Thyroid gland (tissue), 4 donors: ENCODE measurements at regions not wholly inside any gene's neighbourhood (a gene's known extent, or its start where the extent isn't known, plus 50 kb on each side); places are given as distances from the start of the nearest gene placed in this dataset.
A peak's percentile ranks its signal among the peaks of the same experiment; 100 is the strongest.

Experiments used
- DNase-seq, 2 donors: peaks; one replicate each; pipeline ENCODE4 v3.0.0-alpha.2; 2019
- H3K27ac ChIP-seq, 3 donors: fragments of 200-600 bp; sonication (generic); 1 replicate in 2 of 3; 2 replicates in 1 of 3; pipeline ENCODE4 v1.5.1; 2016 to 2019; ENCODE audit warnings: mild to moderate bottlenecking in 1 of 3, moderate library complexity in 1 of 3
- H3K27me3 ChIP-seq: fragments of 200-600 bp; sonication (generic); one replicate; pipeline ENCODE4 v1.5.1; 2019
- H3K36me3 ChIP-seq, 2 donors: fragments of 200-600 bp; sonication (generic); one replicate each; pipeline ENCODE4 v1.5.1; 2016 to 2019
- H3K4me1 ChIP-seq, 2 donors: fragments of 200-600 bp; sonication (generic); one replicate each; pipeline ENCODE4 v1.5.1; 2017 to 2019
- H3K4me3 ChIP-seq, 3 donors: fragments of 200-600 bp; sonication (generic); replicated peaks in 1 of 3; 1 replicate in 2 of 3; 2 replicates in 1 of 3; pipeline ENCODE4 v1.5.1; 2016; ENCODE audit warnings: mild to moderate bottlenecking in 1 of 3
- H3K9me3 ChIP-seq: fragments of 200-600 bp; sonication (generic); one replicate; pipeline ENCODE4 v1.5.1; 2017
- POLR2A ChIP-seq, 2 donors: fragments of 450-650 bp; IDR thresholded peaks; one replicate each; pipeline ENCODE4 v1.6.1; 2017; ENCODE audit warnings: antibody characterized with exemption in 2 of 2, mild to moderate bottlenecking in 2 of 2, moderate library complexity in 1 of 2
- WGBS, 2 donors: methylation state at CpG; one replicate each; pipeline ENCODE4 v1.1.5; 2017; 5-methylcytosine and 5-hydroxymethylcytosine counted together
- intact Hi-C: fragments of 100-400 bp; cut with DNase I; formaldehyde crosslinking; loops from one replicate; pipeline ENCODE4 v1.15.1; 2023
- TF ChIP-seq, protein P1 (sequence below), 6 experiments: fragments of 200-600 bp in 3 of 6; fragments of 450-650 bp in 3 of 6; sonication (generic) in 3 of 6; IDR thresholded peaks; one replicate each; pipeline ENCODE4 v1.5.1; 2016 to 2019; ENCODE audit warnings: antibody characterized with exemption in 6 of 6, mild to moderate bottlenecking in 2 of 6, inconsistent platforms in 1 of 6, moderate library complexity in 1 of 6

DNA sequence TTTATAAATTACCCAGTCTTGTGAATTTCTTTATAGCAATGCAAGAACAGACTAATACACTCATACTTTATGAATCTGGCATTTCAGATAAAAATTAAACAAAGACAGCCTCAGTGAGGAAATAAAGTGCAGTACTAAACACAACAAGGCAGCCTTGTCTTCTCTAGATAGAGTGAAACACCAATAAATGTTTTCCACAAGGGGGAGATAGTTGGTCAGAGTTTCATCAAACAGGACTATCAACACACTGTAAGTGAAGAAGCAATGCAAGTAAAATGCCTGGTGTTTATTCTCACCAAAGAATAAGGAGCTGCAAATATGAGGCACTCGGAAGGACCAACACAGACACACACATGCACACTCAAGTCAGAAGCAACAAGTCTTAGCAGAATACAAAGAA, 62.8 kb downstream of the FAM9B start:
- H3K36me3 ChIP-seq, result no peaks in the 10 kb centered on the region
- no peak overlapping the region for H3K27ac ChIP-seq
- H3K4me1 ChIP-seq, result no peaks in the 10 kb centered on the region
- H3K4me3 ChIP-seq, result no peak overlapping the region
- H3K27me3 ChIP-seq, result no peaks in the 10 kb centered on the region
- H3K9me3 ChIP-seq, result no peaks in the 10 kb centered on the region
- intact Hi-C loops, result no loop called here
- TF ChIP-seq POLR2A (IDR thresholded peaks at IDR 0.05), result no peak
- TF ChIP-seq, protein P1, sequence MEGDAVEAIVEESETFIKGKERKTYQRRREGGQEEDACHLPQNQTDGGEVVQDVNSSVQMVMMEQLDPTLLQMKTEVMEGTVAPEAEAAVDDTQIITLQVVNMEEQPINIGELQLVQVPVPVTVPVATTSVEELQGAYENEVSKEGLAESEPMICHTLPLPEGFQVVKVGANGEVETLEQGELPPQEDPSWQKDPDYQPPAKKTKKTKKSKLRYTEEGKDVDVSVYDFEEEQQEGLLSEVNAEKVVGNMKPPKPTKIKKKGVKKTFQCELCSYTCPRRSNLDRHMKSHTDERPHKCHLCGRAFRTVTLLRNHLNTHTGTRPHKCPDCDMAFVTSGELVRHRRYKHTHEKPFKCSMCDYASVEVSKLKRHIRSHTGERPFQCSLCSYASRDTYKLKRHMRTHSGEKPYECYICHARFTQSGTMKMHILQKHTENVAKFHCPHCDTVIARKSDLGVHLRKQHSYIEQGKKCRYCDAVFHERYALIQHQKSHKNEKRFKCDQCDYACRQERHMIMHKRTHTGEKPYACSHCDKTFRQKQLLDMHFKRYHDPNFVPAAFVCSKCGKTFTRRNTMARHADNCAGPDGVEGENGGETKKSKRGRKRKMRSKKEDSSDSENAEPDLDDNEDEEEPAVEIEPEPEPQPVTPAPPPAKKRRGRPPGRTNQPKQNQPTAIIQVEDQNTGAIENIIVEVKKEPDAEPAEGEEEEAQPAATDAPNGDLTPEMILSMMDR (IDR thresholded peaks at IDR 0.05), result peak in 3 of 6 experiments; percentile 16 to 40 (median 39)
- 67 to 71% methylated on average over 1 of the region's 1 CpG for WGBS, 2 donors
- no peak for DNase-seq

DNA sequence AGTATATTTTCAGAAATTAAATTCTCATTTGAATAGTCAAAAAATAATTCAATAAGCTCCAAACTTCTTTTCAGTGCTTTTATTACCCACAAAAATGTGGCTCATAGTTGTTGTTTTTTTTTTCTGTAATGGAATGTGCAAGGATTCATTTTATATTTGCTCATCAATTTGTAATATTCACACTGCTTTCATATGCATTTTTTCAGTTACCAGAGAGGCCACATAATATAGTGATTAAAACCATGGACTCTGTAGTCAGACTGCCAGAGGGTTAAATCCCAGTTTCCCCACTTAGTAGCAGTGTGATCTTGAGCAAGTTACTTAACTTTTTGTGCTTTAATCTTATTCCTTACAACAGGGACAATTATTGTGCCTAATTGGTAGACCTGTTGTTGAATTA, 64.5 kb downstream of the FAM9B start:
- intact Hi-C loops, result loop anchor here (5.0 kb wide), 1 partner anchor 738 kb away; no protein-coding TSS in a partner anchor
- Histone ChIP-seq H3K4me3 (no peak overlapping the region), H3K9me3 (no peaks in the 10 kb centered on the region), H3K36me3 (no peaks in the 10 kb centered on the region), H3K27ac (no peak overlapping the region), H3K27me3 (no peaks in the 10 kb centered on the region), H3K4me1 (no peaks in the 10 kb centered on the region)
- TF ChIP-seq, protein P1 (IDR thresholded peaks at IDR 0.05), result no peak
- TF ChIP-seq POLR2A (IDR thresholded peaks at IDR 0.05), result no peak
- no peak for DNase-seq

DNA sequence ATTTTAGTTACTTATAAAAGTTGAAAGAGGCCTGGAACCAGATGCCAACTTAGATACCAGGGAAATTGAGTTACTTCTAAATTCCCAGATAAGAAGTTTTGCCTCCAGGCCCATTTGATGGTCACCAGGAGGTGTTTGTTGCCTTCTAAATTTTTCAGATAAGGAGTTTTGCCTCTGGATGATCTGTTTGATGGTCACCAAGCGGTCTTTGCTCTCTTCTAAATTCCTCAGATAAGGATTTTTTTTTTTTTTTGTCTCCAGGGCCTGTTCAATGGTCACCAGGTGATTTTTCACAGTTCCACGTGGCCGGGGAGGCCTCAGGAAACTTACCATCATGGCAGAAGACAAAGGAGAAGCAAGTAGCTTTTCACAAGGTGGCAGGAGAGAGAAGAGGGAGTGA, 66.5 kb downstream of the FAM9B start:
- no peak overlapping the region for H3K4me3 ChIP-seq
- H3K9me3 ChIP-seq, result no peaks in the 10 kb centered on the region
- WGBS, 2 donors, result 77 to 82% methylated on average over 3 of the region's 3 CpGs
- no peaks in the 10 kb centered on the region for H3K4me1 ChIP-seq
- TF ChIP-seq, protein P1 (IDR thresholded peaks at IDR 0.05), result no peak
- TF ChIP-seq POLR2A (IDR thresholded peaks at IDR 0.05), result no peak
- no peak overlapping the region for H3K27ac ChIP-seq
- no peaks in the 10 kb centered on the region for H3K36me3 ChIP-seq
- intact Hi-C loops, result loop anchor here (5.0 kb wide), 1 partner anchor 740 kb away; no protein-coding TSS in a partner anchor
- no peak for DNase-seq
- H3K27me3 ChIP-seq, result no peaks in the 10 kb centered on the region

DNA sequence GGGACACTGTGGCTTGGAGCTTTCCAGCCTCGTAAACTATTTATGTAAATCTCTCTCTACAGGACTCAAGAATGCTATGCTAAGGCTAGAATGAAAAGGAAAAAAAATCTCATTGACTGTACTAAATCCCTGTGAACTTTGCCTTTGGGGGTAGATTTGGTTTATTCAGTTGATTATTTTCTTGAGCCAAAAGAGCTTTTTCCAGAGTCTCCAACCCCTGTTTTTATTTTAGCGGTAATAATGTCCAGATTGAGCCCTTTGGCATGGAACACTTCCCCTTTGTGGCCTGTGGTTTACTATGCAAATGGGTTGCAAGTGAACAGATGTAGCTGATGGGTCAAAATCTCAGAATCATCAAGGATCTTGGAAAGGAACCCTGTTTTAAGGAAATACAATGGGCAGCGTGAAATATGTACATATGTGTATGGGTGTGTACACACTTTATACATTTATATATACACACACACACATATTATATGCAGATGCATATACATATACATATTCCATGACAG, 72.9 kb downstream of the FAM9B start:
- WGBS, 2 donors, result 75 to 76% methylated on average over 3 of the region's 3 CpGs
- Histone ChIP-seq H3K36me3 (no peaks in the 10 kb centered on the region), H3K9me3 (no peaks in the 10 kb centered on the region), H3K27me3 (no peaks in the 10 kb centered on the region), H3K4me1 (no peaks in the 10 kb centered on the region), H3K4me3 (no peak overlapping the region), H3K27ac (no peak overlapping the region)
- intact Hi-C loops, result no loop called here
- no peak for DNase-seq
- TF ChIP-seq, protein P1 (IDR thresholded peaks at IDR 0.05), result no peak
- TF ChIP-seq POLR2A (IDR thresholded peaks at IDR 0.05), result no peak

DNA sequence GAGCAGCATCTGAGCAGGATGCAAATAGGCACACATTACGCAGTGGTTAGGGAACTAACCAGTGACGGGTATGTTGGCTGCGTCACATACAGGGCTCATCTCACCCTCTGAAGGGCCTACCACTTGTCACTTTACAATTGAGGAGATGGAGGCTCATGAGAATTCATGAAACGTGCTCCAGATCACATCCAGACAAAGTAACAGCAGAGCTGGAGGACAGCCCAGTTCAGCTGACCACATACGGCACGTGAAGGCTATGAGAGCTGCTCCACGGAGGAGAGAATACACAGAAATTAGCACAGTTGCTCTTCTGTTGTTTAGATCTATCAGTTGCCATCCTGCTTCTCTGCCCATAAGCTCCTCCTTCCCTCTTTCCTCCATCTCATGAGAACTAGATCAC, 78.4 kb downstream of the FAM9B start:
- Histone ChIP-seq H3K27me3 (no peaks in the 10 kb centered on the region), H3K4me1 (no peaks in the 10 kb centered on the region), H3K27ac (no peak overlapping the region), H3K36me3 (no peaks in the 10 kb centered on the region), H3K4me3 (no peak overlapping the region), H3K9me3 (no peaks in the 10 kb centered on the region)
- no peak for TF ChIP-seq POLR2A (IDR thresholded peaks at IDR 0.05)
- TF ChIP-seq, protein P1 (IDR thresholded peaks at IDR 0.05), result no peak
- intact Hi-C loops, result no loop called here
- no peak for DNase-seq
- 77 to 85% methylated on average over 7 of the region's 7 CpGs for WGBS, 2 donors
